ENCODE measurements at regions not wholly inside any gene's neighbourhood (a gene's known extent, or its start where the extent isn't known, plus 50 kb on each side); places are given as distances from the start of the nearest gene placed in this dataset.

DNA sequence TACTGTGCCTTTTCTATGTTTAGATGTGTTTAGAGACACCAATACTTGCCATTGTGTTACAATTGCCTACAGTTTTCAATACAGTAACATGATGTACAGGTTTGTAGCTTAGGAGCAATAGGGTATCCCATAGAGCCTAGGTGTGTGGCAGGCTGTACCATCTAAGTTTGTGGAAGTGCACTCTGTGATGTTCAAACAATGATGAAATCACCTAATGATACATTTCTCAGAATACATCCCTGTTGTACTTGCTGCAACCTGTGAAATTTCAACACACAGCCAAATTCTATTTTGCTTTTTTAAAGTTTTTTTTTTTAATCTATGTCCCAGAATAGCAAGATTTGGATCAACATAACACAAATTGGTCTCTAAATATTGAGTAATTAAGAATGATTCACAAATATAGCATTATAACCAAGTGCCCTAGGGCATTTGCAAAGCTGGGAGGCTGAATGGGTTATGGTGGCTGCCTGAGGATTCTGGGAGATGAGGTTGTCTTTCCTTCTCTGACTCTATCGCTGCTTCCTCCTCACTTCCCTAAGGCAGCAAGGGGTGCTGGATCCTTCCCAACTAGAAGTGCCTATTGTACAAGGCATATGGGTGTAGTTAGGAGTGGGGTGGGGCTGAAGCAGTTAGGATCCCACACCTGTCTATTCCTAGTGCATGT lies 78.3 kb downstream of the SKA1 start:
- H3K4me1 Mint-ChIP-seq, result peaks cover 9% of the 10 kb centered on the region
- H3K9me3 Mint-ChIP-seq, result no peaks in the 10 kb centered on the region

DNA sequence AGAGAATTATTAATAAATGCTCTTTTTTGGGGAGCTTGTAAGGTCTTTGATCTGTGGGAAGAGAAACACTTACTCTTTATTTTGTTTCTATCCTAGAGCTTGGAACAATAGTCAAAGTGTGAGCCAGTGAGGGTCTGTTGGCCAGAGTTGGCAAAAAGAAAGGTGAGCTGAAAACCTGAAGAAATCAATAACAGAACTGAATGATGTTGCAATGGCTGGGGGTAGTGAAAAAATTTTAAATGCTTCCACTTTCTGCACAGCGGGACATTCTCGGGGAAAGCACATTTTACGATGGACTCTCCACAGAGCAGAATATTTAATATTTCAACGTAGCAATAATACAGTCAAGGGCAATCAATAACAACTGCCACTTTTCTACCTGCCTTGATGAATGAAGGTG lies 78.9 kb downstream of the SKA1 start:
- H3K27me3 Mint-ChIP-seq (ENCODE audit: low read depth), result no peaks in the 10 kb centered on the region
- no peak for DNase-seq (ENCODE audit: low read depth, low spot score)
- H3K9me3 Mint-ChIP-seq, result no peaks in the 10 kb centered on the region

More for the DNA sequence above, 78.3 kb downstream of the SKA1 start:
- Mint-ChIP-seq H3K27me3 (ENCODE audit: low read depth) (no peaks in the 10 kb centered on the region), H3K36me3 (ENCODE audit: low read depth) (no peaks in the 10 kb centered on the region), H3K27ac (ENCODE audit: unreplicated experiment) (no peak overlapping the region), H3K4me3 (no peak overlapping the region)
- no peak for DNase-seq (ENCODE audit: low read depth, low spot score)
- TF ChIP-seq, protein P1, sequence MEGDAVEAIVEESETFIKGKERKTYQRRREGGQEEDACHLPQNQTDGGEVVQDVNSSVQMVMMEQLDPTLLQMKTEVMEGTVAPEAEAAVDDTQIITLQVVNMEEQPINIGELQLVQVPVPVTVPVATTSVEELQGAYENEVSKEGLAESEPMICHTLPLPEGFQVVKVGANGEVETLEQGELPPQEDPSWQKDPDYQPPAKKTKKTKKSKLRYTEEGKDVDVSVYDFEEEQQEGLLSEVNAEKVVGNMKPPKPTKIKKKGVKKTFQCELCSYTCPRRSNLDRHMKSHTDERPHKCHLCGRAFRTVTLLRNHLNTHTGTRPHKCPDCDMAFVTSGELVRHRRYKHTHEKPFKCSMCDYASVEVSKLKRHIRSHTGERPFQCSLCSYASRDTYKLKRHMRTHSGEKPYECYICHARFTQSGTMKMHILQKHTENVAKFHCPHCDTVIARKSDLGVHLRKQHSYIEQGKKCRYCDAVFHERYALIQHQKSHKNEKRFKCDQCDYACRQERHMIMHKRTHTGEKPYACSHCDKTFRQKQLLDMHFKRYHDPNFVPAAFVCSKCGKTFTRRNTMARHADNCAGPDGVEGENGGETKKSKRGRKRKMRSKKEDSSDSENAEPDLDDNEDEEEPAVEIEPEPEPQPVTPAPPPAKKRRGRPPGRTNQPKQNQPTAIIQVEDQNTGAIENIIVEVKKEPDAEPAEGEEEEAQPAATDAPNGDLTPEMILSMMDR (conservative IDR thresholded peaks at IDR 0.05), result no peak

DNA sequence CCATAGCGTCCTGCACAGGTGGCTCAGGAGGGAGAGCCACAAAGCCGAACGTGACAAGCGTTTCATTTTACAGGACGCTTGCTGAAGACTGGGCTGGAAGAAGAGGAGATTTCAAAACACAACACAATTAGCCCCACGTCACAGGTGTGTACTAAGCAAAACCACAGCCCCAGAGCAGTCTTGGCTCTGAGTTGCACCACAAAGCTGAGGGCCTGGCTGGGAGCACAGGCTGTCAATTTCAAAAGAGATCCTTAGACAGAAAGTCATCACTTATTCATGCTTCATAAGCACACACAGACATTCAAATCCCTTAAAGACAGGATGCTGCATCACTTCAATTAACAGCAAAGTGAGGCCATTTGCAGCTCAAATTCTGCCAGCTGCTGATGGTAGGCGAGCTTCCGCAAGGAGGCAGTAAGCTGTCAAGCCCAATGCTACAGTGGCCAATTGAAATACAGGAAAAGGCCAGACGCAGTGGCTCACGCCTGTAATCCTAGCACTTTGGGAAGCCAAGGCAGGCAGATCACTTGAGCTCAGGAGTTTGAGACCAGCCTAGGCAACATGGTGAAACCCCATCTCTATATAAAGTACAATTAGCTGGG lies 79.6 kb downstream of the SKA1 start:
- TF ChIP-seq, protein P1 (conservative IDR thresholded peaks at IDR 0.05), result no peak
- Mint-ChIP-seq H3K4me1 (peaks cover 9% of the 10 kb centered on the region), H3K27me3 (ENCODE audit: low read depth) (no peaks in the 10 kb centered on the region), H3K4me3 (no peak overlapping the region), H3K36me3 (ENCODE audit: low read depth) (no peaks in the 10 kb centered on the region), H3K27ac (ENCODE audit: unreplicated experiment) (no peak overlapping the region), H3K9me3 (no peaks in the 10 kb centered on the region)
- DNase-seq (ENCODE audit: low read depth, low spot score), result no peak

More for the DNA sequence above, 78.9 kb downstream of the SKA1 start:
- H3K36me3 Mint-ChIP-seq (ENCODE audit: low read depth), result no peaks in the 10 kb centered on the region
- no peak overlapping the region for H3K27ac Mint-ChIP-seq (ENCODE audit: unreplicated experiment)
- no peak overlapping the region for H3K4me3 Mint-ChIP-seq
- peaks cover 9% of the 10 kb centered on the region for H3K4me1 Mint-ChIP-seq
- TF ChIP-seq, protein P1 (conservative IDR thresholded peaks at IDR 0.05), result no peak

DNA sequence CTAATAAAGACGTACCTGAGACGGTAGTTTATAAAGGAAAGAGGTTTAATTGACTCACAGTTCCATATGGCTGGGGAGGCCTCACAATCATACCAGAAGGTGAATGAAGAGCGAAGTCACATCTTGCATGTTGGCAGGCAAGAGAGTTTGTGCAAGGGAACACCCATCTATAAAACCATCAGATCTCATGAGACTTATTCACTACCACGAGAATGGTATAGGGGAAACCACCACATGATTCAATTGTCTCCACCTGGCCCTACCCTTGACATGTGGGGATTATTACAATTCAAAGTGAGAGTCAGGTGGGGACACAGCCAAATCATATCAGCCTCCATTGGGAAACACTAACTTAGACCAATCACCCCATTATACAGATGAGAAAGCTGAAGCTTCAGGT lies 81.4 kb downstream of the SKA1 start:
- TF ChIP-seq, protein P1 (conservative IDR thresholded peaks at IDR 0.05), result no peak
- H3K4me1 Mint-ChIP-seq, result peaks cover 9% of the 10 kb centered on the region

DNA sequence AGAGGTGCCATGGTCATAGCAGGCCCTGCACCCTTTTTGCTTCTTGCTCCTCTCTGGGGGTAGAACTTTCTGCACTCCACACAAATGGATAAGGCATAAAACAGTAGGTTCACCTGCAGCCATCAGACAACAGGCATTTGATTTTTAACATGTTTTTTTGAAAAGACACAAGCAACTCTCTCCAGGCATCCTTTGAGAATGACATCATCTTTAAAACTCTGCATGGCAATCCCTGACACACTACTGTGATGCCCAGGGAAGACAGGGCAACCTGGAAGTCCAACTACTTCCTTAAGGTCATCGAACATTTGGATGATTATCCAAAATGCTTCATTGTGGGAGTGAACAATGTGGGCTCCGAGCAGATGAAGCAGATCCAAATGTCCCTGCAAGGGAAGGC lies 82.8 kb downstream of the SKA1 start:
- no peaks in the 10 kb centered on the region for H3K36me3 Mint-ChIP-seq (ENCODE audit: low read depth)
- H3K4me3 Mint-ChIP-seq, result no peak overlapping the region
- no peak for DNase-seq (ENCODE audit: low read depth, low spot score)
- no peaks in the 10 kb centered on the region for H3K27me3 Mint-ChIP-seq (ENCODE audit: low read depth)
- no peaks in the 10 kb centered on the region for H3K9me3 Mint-ChIP-seq
- H3K4me1 Mint-ChIP-seq, result peaks cover 9% of the 10 kb centered on the region
- TF ChIP-seq, protein P1 (conservative IDR thresholded peaks at IDR 0.05), result no peak
- no peak overlapping the region for H3K27ac Mint-ChIP-seq (ENCODE audit: unreplicated experiment)

More for the DNA sequence above, 81.4 kb downstream of the SKA1 start:
- H3K36me3 Mint-ChIP-seq (ENCODE audit: low read depth), result no peaks in the 10 kb centered on the region
- no peaks in the 10 kb centered on the region for H3K9me3 Mint-ChIP-seq
- no peak overlapping the region for H3K4me3 Mint-ChIP-seq
- no peak overlapping the region for H3K27ac Mint-ChIP-seq (ENCODE audit: unreplicated experiment)
- no peak for DNase-seq (ENCODE audit: low read depth, low spot score)
- H3K27me3 Mint-ChIP-seq (ENCODE audit: low read depth), result no peaks in the 10 kb centered on the region
